CD8-positive, alpha-beta memory T cell (primary cell): ENCODE measurements at regions not wholly inside any gene's neighbourhood (a gene's known extent, or its start where the extent isn't known, plus 50 kb on each side); places are given as distances from the start of the nearest gene placed in this dataset.

Source experiments
- CTCF ChIA-PET: fragments of 350-600 bp; sonication (Branson Sonifier 250); formaldehyde crosslinking; loops from one replicate; lab custom pipeline; 2021; ENCODE audit warnings: antibody characterized with exemption; lab: Charles Lee
- POLR2A ChIA-PET: fragments of 350-600 bp; sonication (Branson Sonifier 250); formaldehyde crosslinking; loops from one replicate; lab custom pipeline; 2021; ENCODE audit warnings: antibody characterized with exemption; lab: Charles Lee
- DNase-seq, 5 donors: peaks; one replicate each; pipeline versions ENCODE4 v3.0.0 to v3.0.0-alpha.2; 2020 to 2022; ENCODE audit warnings: mixed read lengths in 1 of 5
- H3K27ac ChIP-seq: one replicate; pipeline ENCODE4 v1.7.0; 2013; ENCODE audit warnings: low read depth, mild to moderate bottlenecking, low read length, moderate library complexity
- H3K27me3 ChIP-seq: 2 replicates; pipeline ENCODE4 v1.7.0; 2013; ENCODE audit warnings: low read length, mild to moderate bottlenecking; ENCODE audit not compliant: insufficient read depth, poor library complexity, severe bottlenecking
- H3K36me3 ChIP-seq: 2 replicates; pipeline ENCODE4 v1.7.0; 2013; ENCODE audit warnings: mild to moderate bottlenecking, low read length, moderate library complexity; ENCODE audit not compliant: insufficient read depth
- H3K4me1 ChIP-seq: 2 replicates; pipeline ENCODE4 v1.7.0; 2013; ENCODE audit warnings: mild to moderate bottlenecking, low read length, moderate library complexity; ENCODE audit not compliant: insufficient read depth
- H3K4me3 ChIP-seq: 2 replicates; pipeline ENCODE4 v1.7.0; 2013; ENCODE audit warnings: mild to moderate bottlenecking, low read length
- H3K9me3 ChIP-seq: 2 replicates; pipeline ENCODE4 v1.7.0; 2013; ENCODE audit warnings: mild to moderate bottlenecking, low read length
- H3K27ac Mint-ChIP-seq, 8 donors: one replicate each; pipeline ENCODE4 v1.8.0; 2020 to 2021; ENCODE audit warnings: mixed read lengths in 8 of 8, mild to moderate bottlenecking in 6 of 8, inconsistent platforms in 3 of 8, moderate library complexity in 3 of 8
- H3K27me3 Mint-ChIP-seq, 2 donors: one replicate each; pipeline ENCODE4 v1.8.0; 2020 to 2021; ENCODE audit warnings: mixed read lengths in 2 of 2, mild to moderate bottlenecking in 1 of 2, moderate library complexity in 1 of 2
- H3K36me3 Mint-ChIP-seq, 3 donors: one replicate each; pipeline ENCODE4 v1.8.0; 2020 to 2021; ENCODE audit warnings: mixed read lengths in 3 of 3, inconsistent platforms in 1 of 3, mild to moderate bottlenecking in 1 of 3
- H3K4me1 Mint-ChIP-seq, 3 donors: one replicate each; pipeline ENCODE4 v1.8.0; 2020 to 2021; ENCODE audit warnings: mixed read lengths in 3 of 3, inconsistent platforms in 1 of 3, mild to moderate bottlenecking in 1 of 3
- H3K4me3 Mint-ChIP-seq, 7 donors: one replicate each; pipeline ENCODE4 v1.8.0; 2020 to 2021; ENCODE audit warnings: mixed read lengths in 7 of 7, mild to moderate bottlenecking in 6 of 7, moderate library complexity in 4 of 7, inconsistent platforms in 2 of 7
- H3K9me3 Mint-ChIP-seq, 5 donors: one replicate each; pipeline ENCODE4 v1.8.0; 2020 to 2022; ENCODE audit warnings: mixed read lengths in 5 of 5, mild to moderate bottlenecking in 3 of 5, moderate library complexity in 2 of 5, inconsistent platforms in 1 of 5

GRCh38 chr16:85413691-85414663 lies 199.1 kb upstream of the GSE1 start:
- Mint-ChIP-seq H3K4me3 (no peak overlapping the region), H3K27me3 (peaks cover 0 to 2% of the 10 kb centered on the region in 2 donors), H3K9me3 (no peaks in the 10 kb centered on the region), H3K4me1 (peaks cover 0 to 5% (median 0%) of the 10 kb centered on the region in 3 donors), H3K36me3 (no peaks in the 10 kb centered on the region), H3K27ac (no peak overlapping the region)
- H3K36me3 ChIP-seq = no peaks in the 10 kb centered on the region
- H3K4me1 ChIP-seq = peaks cover 4% of the 10 kb centered on the region
- ChIA-PET POLR2A (no interaction called here), CTCF (interaction anchor here (1.6 kb wide), 1 partner anchor 202 kb away, joined by 7 read pairs; no protein-coding TSS in a partner anchor)
- no peak for DNase-seq
- no peaks in the 10 kb centered on the region for H3K9me3 ChIP-seq
- H3K27ac ChIP-seq = no peak overlapping the region
- no peak overlapping the region for H3K4me3 ChIP-seq
- no peaks in the 10 kb centered on the region for H3K27me3 ChIP-seq

GRCh38 chr16:85415196-85416090 lies 197.7 kb upstream of the GSE1 start:
- Mint-ChIP-seq H3K36me3 (no peaks in the 10 kb centered on the region), H3K27me3 (peaks cover 0 to 2% of the 10 kb centered on the region in 2 donors), H3K4me3 (no peak overlapping the region), H3K4me1 (peaks cover 0 to 5% (median 0%) of the 10 kb centered on the region in 3 donors), H3K27ac (no peak overlapping the region), H3K9me3 (no peaks in the 10 kb centered on the region)
- ChIA-PET CTCF (interaction anchor here (0.5 to 9.0 kb wide), 7 partner anchors 33 to 302 kb away, joined by 3 to 205 read pairs (median 3); partner anchors contain the start of gene GSE1), POLR2A (interaction anchor here (0.5 to 0.6 kb wide), 2 partner anchors 197 to 200 kb away, joined by 3 to 5 read pairs; no protein-coding TSS in a partner anchor)
- Histone ChIP-seq H3K4me1 (peaks cover 4% of the 10 kb centered on the region), H3K27me3 (no peaks in the 10 kb centered on the region), H3K36me3 (no peaks in the 10 kb centered on the region), H3K27ac (no peak overlapping the region), H3K9me3 (no peaks in the 10 kb centered on the region), H3K4me3 (no peak overlapping the region)
- peak in 1 of 5 donors; percentile 0 for DNase-seq

- H3K27ac Mint-ChIP-seq = no peak overlapping the region
- no peak overlapping the region for H3K4me3 ChIP-seq
- peaks cover 0 to 2% of the 10 kb centered on the region in 2 donors for H3K27me3 Mint-ChIP-seq
- H3K4me1 Mint-ChIP-seq = peaks cover 0 to 8% (median 2%) of the 10 kb centered on the region in 3 donors
- H3K9me3 ChIP-seq = no peaks in the 10 kb centered on the region
- ChIA-PET CTCF (interaction anchor here (0.5 to 9.0 kb wide), 7 partner anchors 32 to 301 kb away, joined by 3 to 205 read pairs (median 3); partner anchors contain the start of gene GSE1), POLR2A (interaction anchor here (0.5 to 0.6 kb wide), 2 partner anchors 196 to 199 kb away, joined by 3 to 5 read pairs; no protein-coding TSS in a partner anchor)
- H3K36me3 Mint-ChIP-seq = no peaks in the 10 kb centered on the region
- peak; percentile 45 to 79 (median 64) for DNase-seq
- H3K4me1 ChIP-seq = peaks cover 9% of the 10 kb centered on the region
- H3K9me3 Mint-ChIP-seq = no peaks in the 10 kb centered on the region
- no peak overlapping the region for H3K4me3 Mint-ChIP-seq
- H3K27me3 ChIP-seq = no peaks in the 10 kb centered on the region
- no peak overlapping the region for H3K27ac ChIP-seq
- H3K36me3 ChIP-seq = no peaks in the 10 kb centered on the region
Observed at GRCh38 chr16:85416228-85417109, 196.7 kb upstream of the GSE1 start.

GRCh38 chr16:85417156-85417860 lies 195.8 kb upstream of the GSE1 start:
- no peak overlapping the region for H3K4me3 ChIP-seq
- no peak for DNase-seq
- Mint-ChIP-seq H3K27ac (no peak overlapping the region), H3K9me3 (no peaks in the 10 kb centered on the region), H3K36me3 (no peaks in the 10 kb centered on the region), H3K27me3 (peaks cover 0 to 2% of the 10 kb centered on the region in 2 donors), H3K4me1 (peaks cover 0 to 8% (median 2%) of the 10 kb centered on the region in 3 donors), H3K4me3 (no peak overlapping the region)
- ChIA-PET POLR2A (no interaction called here), CTCF (interaction anchor here (9.0 kb wide), 1 partner anchor 197 kb away, joined by 205 read pairs; the partner anchor contains the start of gene GSE1)
- H3K36me3 ChIP-seq = no peaks in the 10 kb centered on the region
- no peaks in the 10 kb centered on the region for H3K27me3 ChIP-seq
- no peaks in the 10 kb centered on the region for H3K9me3 ChIP-seq
- no peak overlapping the region for H3K27ac ChIP-seq
- peaks cover 9% of the 10 kb centered on the region for H3K4me1 ChIP-seq

- Mint-ChIP-seq H3K9me3 (no peaks in the 10 kb centered on the region), H3K27ac (peak overlapping the region in 2 of 8 donors; percentile 21 to 54), H3K27me3 (peaks cover 0 to 2% of the 10 kb centered on the region in 2 donors), H3K36me3 (no peaks in the 10 kb centered on the region), H3K4me1 (peaks cover 0 to 8% (median 2%) of the 10 kb centered on the region in 3 donors), H3K4me3 (no peak overlapping the region)
- no peaks in the 10 kb centered on the region for H3K9me3 ChIP-seq
- peak in 1 of 5 donors; percentile 34 for DNase-seq
- H3K4me1 ChIP-seq = peaks cover 9% of the 10 kb centered on the region
- H3K36me3 ChIP-seq = no peaks in the 10 kb centered on the region
- CTCF ChIA-PET = interaction anchor here (1.6 to 9.0 kb wide), 5 partner anchors 13 to 195 kb away, joined by 3 to 205 read pairs (median 7); partner anchors contain the start of gene GSE1
- H3K27ac ChIP-seq = no peak overlapping the region
- POLR2A ChIA-PET = no interaction called here
- no peak overlapping the region for H3K4me3 ChIP-seq
- H3K27me3 ChIP-seq = no peaks in the 10 kb centered on the region
Observed at GRCh38 chr16:85418978-85419491, 194.1 kb upstream of the GSE1 start.

GRCh38 chr16:85419503-85420408 lies 193.4 kb upstream of the GSE1 start:
- peaks cover 0 to 2% of the 10 kb centered on the region in 2 donors for H3K27me3 Mint-ChIP-seq
- H3K4me1 Mint-ChIP-seq = peaks cover 0 to 8% (median 2%) of the 10 kb centered on the region in 3 donors
- no peak overlapping the region for H3K4me3 Mint-ChIP-seq
- Histone ChIP-seq H3K9me3 (no peaks in the 10 kb centered on the region), H3K36me3 (no peaks in the 10 kb centered on the region), H3K27me3 (no peaks in the 10 kb centered on the region), H3K4me1 (peaks cover 9% of the 10 kb centered on the region), H3K27ac (no peak overlapping the region), H3K4me3 (no peak overlapping the region)
- no peaks in the 10 kb centered on the region for H3K9me3 Mint-ChIP-seq
- CTCF ChIA-PET = interaction anchor here (0.6 to 9.0 kb wide), 27 partner anchors 9 to 411 kb away, joined by 3 to 205 read pairs (median 4); partner anchors contain the start of gene GSE1
- POLR2A ChIA-PET = interaction anchor here (1.0 kb wide), 1 partner anchor 190 kb away, joined by 3 read pairs; no protein-coding TSS in a partner anchor
- peak in 2 of 5 donors; percentile 0 to 40 for DNase-seq
- H3K36me3 Mint-ChIP-seq = no peaks in the 10 kb centered on the region
- H3K27ac Mint-ChIP-seq = peak overlapping the region in 1 of 8 donors; percentile 54
